Activated T-cell treated with anti-CD3 and anti-CD28 coated beads, Interleukin-2, amount 50 U/mL, for 72 hours (primary cell): ENCODE measurements at regions not wholly inside any gene's neighbourhood (a gene's known extent, or its start where the extent isn't known, plus 50 kb on each side); places are given as distances from the start of the nearest gene placed in this dataset.

ENCODE experiments used
- ATAC-seq, 2 donors: fragments of 150-1000 bp; cut with Tn5 transposase; replicated peaks in 1 of 2; 2 replicates each; pipeline ENCODE4 v1.10.0; 2021; ENCODE audit warnings: moderate library complexity in 2 of 2, mild to moderate bottlenecking in 1 of 2
- DNase-seq, 2 donors: peaks; one replicate each; pipeline ENCODE4 v3.0.0; 2021 to 2022; ENCODE audit warnings: mixed read lengths in 1 of 2
- H3K27ac Mint-ChIP-seq: one replicate; pipeline ENCODE4 v1.8.0; 2022; ENCODE audit warnings: mild to moderate bottlenecking, moderate library complexity, mixed read lengths
- H3K27me3 Mint-ChIP-seq: one replicate; pipeline ENCODE4 v1.8.0; 2022; ENCODE audit warnings: low read depth, mixed read lengths
- H3K36me3 Mint-ChIP-seq, 2 donors: one replicate each; pipeline ENCODE4 v1.8.0; 2022; ENCODE audit warnings: mixed read lengths in 2 of 2, mild to moderate bottlenecking in 1 of 2; ENCODE audit not compliant: insufficient read depth in 2 of 2
- H3K4me1 Mint-ChIP-seq: one replicate; pipeline ENCODE4 v1.8.0; 2022; ENCODE audit warnings: low read depth, mixed read lengths
- H3K4me3 Mint-ChIP-seq, 2 donors: one replicate each; pipeline ENCODE4 v1.8.0; 2022; ENCODE audit warnings: mild to moderate bottlenecking in 2 of 2, mixed read lengths in 2 of 2, moderate library complexity in 2 of 2
- H3K9me3 Mint-ChIP-seq, 2 donors: one replicate each; pipeline ENCODE4 v1.8.0; 2022; ENCODE audit warnings: mixed read lengths in 2 of 2

DNA sequence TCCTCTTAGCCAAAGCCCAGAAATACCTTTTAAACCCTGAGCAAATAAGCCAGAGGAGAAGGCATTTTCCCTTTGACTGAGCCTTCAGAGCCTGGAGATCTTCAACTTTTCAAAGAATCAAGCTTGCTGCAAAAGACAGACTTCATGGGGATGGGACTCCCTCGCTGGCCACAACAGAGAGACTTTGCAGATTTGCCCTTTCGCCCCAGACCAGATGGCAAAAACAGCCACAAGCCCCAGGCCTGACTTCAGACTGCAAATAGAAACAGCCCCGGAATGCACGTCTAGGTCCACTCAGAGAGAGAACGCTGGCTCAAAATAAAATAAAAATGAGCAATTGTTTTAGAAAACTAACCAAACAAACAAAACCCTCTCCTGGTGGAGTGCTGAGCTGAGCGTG, 114.6 kb upstream of the MED13L start:
- peaks cover 5% of the 10 kb centered on the region for H3K4me1 Mint-ChIP-seq
- DNase-seq: no peak
- H3K9me3 Mint-ChIP-seq: no peaks in the 10 kb centered on the region
- no peak overlapping the region for H3K4me3 Mint-ChIP-seq
- ATAC-seq: no peak
- H3K27me3 Mint-ChIP-seq: no peaks in the 10 kb centered on the region
- peaks cover 0 to 1% of the 10 kb centered on the region in 2 donors for H3K36me3 Mint-ChIP-seq
- no peak overlapping the region for H3K27ac Mint-ChIP-seq

DNA sequence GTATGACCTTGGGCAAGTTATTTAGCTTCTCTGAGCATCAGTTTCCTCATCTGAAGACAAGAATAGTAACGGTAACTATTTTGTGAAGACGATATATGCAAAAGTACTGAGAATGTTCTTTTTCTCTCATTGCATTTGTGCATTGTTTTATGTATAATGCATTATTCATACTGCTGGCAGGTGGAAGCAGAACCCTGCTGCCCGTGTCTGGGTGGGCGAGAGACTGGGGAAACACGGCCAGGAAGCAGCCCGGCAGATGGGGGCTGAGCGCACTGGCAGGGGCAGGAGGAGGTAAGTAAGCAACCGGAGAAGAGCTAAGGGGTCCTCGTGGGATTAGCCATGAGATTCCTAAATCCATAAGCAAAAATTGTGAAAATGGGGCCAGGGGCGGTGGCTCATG, 115.8 kb upstream of the MED13L start:
- ATAC-seq: no peak
- DNase-seq: no peak
- Mint-ChIP-seq H3K27me3 (no peaks in the 10 kb centered on the region), H3K27ac (no peak overlapping the region), H3K4me3 (no peak overlapping the region), H3K36me3 (peaks cover 0 to 1% of the 10 kb centered on the region in 2 donors), H3K9me3 (peaks cover 2 to 4% of the 10 kb centered on the region in 2 donors), H3K4me1 (peaks cover 5% of the 10 kb centered on the region)

DNA sequence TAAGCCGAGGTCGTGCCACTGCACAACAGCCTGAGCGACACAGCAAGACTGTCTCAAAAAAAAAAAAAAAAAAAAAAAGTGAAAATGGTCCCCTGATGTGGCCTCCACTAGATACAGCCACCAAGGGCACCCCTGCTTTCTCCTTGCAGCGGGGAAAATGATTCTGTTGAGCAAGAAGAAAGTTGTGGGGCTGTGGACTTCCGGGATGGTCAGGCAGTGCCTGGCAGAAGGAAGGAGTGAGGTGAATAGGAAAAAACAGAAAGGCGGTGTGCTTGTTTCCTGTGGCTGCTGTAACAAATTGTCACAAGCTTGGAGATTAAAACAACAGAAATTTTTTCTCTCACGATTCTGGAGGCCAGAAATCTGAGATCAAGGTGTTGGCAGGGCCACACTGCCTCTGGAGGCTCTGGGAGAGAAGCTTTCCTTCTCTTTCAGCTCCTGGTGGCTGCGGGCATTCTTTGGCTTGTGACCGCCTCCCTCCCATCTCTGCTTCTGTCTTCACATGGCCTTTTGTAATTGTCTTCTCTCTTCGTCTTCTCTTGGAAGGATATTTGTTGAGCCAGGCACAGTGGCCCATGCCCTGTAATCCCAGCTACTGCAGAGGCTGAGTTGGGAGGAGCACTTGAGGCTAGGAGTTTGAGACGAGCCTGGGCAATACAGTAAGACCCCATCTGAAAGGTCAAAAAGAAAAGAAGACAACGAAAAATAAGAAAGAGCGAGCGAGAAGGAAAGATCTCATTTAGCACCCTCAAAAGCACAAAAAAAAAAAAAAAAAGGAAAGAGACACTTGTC, 116.6 kb upstream of the MED13L start:
- H3K27me3 Mint-ChIP-seq: no peaks in the 10 kb centered on the region
- no peak overlapping the region for H3K4me3 Mint-ChIP-seq
- H3K27ac Mint-ChIP-seq: no peak overlapping the region
- DNase-seq: no peak
- H3K9me3 Mint-ChIP-seq: peaks cover 7 to 8% of the 10 kb centered on the region in 2 donors
- ATAC-seq: no peak
- peaks cover 5% of the 10 kb centered on the region for H3K4me1 Mint-ChIP-seq
- H3K36me3 Mint-ChIP-seq: peaks cover 4% of the 10 kb centered on the region in 2 donors

DNA sequence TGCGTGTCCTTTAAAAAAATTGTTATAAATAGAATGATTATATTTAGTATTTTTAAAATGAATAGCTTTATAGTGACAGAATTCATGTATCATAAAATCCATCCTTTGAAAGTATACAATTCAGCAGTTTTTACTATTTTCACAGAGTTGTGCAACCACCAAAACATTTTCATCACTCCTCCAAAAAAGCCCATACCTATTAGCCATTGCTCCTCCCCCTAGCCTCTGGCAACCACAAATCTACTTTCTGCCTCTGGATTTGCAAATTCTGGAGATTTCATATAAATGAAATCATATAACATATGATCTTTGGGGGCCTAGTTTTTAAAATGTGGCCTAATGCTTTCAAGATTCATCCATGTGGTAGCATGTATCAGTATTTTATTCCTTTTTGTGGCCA, 117.9 kb upstream of the MED13L start:
- ATAC-seq (no peak), DNase-seq (no peak)
- peaks cover 8 to 11% of the 10 kb centered on the region in 2 donors for H3K9me3 Mint-ChIP-seq
- peaks cover 5% of the 10 kb centered on the region for H3K4me1 Mint-ChIP-seq
- H3K4me3 Mint-ChIP-seq: no peak overlapping the region
- H3K36me3 Mint-ChIP-seq: peaks cover 4% of the 10 kb centered on the region in 2 donors
- H3K27ac Mint-ChIP-seq: no peak overlapping the region
- H3K27me3 Mint-ChIP-seq: no peaks in the 10 kb centered on the region

DNA sequence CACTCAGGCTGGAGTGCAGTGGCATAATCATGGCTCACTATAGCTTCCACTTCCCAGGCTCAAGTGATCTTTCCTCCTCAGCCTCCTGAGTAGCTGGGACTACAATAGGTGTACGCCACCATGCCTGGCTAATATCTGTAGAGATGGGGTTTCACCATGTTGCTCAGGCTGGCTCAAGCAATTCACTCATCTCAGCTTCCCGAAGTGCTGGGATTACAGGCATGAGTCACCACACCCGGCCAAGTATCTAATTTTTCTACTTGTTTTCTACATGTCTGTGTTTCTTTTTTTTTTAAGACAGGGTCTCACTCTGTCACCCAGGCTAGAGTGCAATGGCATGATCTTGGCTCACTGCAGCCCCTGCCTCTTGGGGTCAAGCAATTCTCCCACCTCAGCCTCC, 119.7 kb upstream of the MED13L start:
- ATAC-seq: no peak
- Mint-ChIP-seq H3K27me3 (no peaks in the 10 kb centered on the region), H3K36me3 (peaks cover 2 to 4% of the 10 kb centered on the region in 2 donors), H3K4me3 (no peak overlapping the region), H3K4me1 (peaks cover 5% of the 10 kb centered on the region), H3K27ac (no peak overlapping the region), H3K9me3 (peaks cover 13 to 14% of the 10 kb centered on the region in 2 donors)
- DNase-seq: no peak

DNA sequence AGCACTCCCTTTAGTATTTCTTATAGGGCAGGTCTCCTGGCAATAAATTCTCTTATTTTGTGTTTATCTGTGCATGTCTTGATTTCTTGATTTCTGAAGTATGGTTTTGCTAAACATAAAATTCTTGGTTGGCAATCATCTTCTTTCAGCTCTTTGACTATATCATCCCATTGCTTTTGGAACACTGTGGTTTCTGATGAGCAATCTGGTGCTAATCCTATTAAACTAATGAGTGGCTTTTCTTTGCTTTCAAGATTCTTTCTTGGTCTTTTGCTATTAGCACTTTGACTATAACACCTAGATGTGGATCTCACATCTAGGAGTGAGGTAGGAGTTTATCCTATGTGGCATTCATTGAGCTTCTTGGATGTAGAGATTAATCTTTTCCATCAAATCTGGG, 120.7 kb upstream of the MED13L start:
- DNase-seq (no peak), ATAC-seq (no peak)
- peaks cover 13 to 16% of the 10 kb centered on the region in 2 donors for H3K9me3 Mint-ChIP-seq
- H3K27me3 Mint-ChIP-seq: no peaks in the 10 kb centered on the region
- H3K4me1 Mint-ChIP-seq: peaks cover 3% of the 10 kb centered on the region
- no peak overlapping the region for H3K27ac Mint-ChIP-seq
- H3K4me3 Mint-ChIP-seq: no peak overlapping the region
- H3K36me3 Mint-ChIP-seq: peaks cover 2 to 4% of the 10 kb centered on the region in 2 donors

DNA sequence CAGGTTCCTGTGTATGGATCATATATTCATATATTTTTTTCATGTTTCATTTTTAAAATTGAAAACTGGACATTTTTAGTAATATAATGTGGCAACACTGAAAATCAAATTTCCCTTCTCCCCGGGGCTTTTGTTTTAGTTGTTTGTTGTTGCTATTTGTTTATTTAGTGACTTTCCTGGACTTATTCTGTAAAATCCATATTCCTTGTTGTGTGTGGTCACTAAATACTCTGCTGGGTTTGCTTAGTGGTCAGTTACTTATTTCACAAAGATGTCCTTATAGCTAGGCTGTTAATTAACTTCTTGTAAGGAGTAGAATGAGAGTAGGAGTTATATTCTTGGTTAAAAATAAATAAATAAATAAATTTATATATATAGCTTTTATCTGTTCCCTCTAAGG, 121.6 kb upstream of the MED13L start:
- Mint-ChIP-seq H3K4me3 (no peak overlapping the region), H3K27me3 (no peaks in the 10 kb centered on the region), H3K36me3 (peaks cover 2 to 4% of the 10 kb centered on the region in 2 donors), H3K4me1 (no peaks in the 10 kb centered on the region), H3K9me3 (peaks cover 13 to 16% of the 10 kb centered on the region in 2 donors), H3K27ac (no peak overlapping the region)
- DNase-seq (no peak), ATAC-seq (no peak)

DNA sequence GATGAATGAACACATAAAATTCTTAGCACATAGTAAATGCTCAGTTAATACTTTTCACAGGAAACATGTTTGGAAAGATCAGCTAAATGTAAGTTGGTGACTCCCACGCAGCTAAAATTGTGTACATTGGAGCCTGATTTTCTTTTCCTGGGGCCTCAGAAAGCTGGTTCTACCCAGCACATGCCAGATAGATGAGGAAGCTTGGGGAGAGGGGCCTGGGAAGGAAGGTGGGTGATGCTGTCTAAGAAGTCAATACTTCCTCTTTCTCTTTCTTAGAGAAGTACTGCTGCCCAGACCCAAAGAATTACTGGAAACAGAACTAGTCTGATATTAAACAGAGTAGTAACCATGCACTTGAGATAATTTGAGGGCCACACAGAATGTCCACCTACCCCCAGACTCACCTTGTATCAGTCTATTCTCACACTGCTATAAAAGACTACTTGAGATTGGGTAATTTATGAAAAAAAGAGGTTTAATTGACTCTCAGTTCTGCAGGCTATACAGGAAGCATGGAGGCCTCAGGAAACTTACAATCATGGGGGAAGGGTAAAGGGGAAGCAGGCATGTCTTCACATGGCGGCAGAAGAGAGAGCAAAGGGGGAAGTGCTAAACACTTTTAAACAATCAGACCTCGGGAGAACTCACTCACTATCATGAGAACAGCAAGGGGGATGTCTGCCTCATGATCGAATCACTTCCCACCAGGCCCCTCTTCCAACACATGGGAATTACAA, 123.3 kb upstream of the MED13L start:
- H3K4me3 Mint-ChIP-seq: no peak overlapping the region
- H3K4me1 Mint-ChIP-seq: no peaks in the 10 kb centered on the region
- ATAC-seq: no peak
- H3K27ac Mint-ChIP-seq: no peak overlapping the region
- H3K9me3 Mint-ChIP-seq: peaks cover 13 to 16% of the 10 kb centered on the region in 2 donors
- H3K27me3 Mint-ChIP-seq: no peaks in the 10 kb centered on the region
- no peak for DNase-seq
- H3K36me3 Mint-ChIP-seq: peaks cover 2 to 4% of the 10 kb centered on the region in 2 donors

DNA sequence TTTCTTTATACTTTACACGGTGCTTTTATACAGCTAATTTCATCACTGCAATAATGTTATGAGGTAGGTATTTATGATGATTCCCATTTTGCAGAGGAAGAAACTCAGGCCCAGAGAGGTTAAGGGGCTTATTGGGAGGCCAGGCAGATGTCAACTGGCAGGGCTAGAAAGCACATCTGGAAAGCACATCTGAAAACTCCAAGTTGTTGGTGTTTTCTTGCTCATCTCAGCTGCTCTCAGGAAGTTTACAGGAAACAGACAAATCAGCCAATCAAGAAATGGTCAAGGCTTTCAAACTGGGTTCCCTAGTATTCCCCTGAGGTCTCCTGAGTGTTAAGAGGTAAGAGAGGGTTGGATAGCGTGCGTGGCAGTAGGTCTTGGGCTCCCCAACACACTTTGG, 124.1 kb upstream of the MED13L start:
- H3K36me3 Mint-ChIP-seq: peaks cover 2 to 4% of the 10 kb centered on the region in 2 donors
- DNase-seq: no peak
- no peak overlapping the region for H3K27ac Mint-ChIP-seq
- H3K9me3 Mint-ChIP-seq: peaks cover 13 to 16% of the 10 kb centered on the region in 2 donors
- H3K4me3 Mint-ChIP-seq: no peak overlapping the region
- H3K27me3 Mint-ChIP-seq: no peaks in the 10 kb centered on the region
- ATAC-seq: no peak
- no peaks in the 10 kb centered on the region for H3K4me1 Mint-ChIP-seq

DNA sequence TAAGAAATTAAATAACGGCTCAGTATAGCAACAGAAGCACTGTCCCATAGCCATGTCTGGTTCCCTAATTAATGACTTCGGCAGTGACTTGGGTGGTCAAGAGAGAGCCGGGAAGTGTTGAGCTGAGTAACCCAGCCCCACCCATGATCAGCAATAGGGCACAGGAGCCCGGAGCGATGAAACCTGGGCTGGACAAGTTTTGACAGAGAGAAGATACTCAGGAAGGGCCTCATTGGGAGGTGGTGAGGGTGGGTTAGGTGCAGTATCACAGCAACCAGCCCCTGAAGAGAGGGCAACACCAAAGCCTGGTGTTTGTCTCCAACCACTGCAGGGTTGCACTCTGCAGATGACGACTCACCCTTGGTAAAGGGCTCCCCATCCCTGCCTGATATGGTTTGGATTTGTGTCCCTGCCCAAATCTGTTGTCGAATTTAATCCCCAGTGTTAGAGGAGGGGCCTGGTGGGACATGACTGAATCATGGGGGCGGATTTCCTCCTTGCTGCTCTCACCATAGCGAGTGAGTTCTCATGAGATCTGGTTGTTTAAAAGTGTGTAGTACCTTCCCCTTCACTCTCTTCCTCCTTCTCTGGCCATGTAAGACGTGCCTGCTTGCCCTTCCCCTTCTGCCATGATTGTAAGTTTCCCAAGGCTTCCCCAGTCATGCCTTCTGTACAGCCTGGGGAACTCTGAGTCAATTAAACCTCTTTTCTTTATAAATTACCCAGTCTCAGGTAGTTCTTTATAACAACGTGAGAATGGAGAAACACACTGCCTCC, 124.9 kb upstream of the MED13L start:
- Mint-ChIP-seq H3K9me3 (peaks cover 13 to 16% of the 10 kb centered on the region in 2 donors), H3K4me1 (no peaks in the 10 kb centered on the region), H3K4me3 (no peak overlapping the region), H3K27ac (no peak overlapping the region), H3K27me3 (no peaks in the 10 kb centered on the region), H3K36me3 (peaks cover 2 to 4% of the 10 kb centered on the region in 2 donors)
- ATAC-seq: no peak
- DNase-seq: no peak

DNA sequence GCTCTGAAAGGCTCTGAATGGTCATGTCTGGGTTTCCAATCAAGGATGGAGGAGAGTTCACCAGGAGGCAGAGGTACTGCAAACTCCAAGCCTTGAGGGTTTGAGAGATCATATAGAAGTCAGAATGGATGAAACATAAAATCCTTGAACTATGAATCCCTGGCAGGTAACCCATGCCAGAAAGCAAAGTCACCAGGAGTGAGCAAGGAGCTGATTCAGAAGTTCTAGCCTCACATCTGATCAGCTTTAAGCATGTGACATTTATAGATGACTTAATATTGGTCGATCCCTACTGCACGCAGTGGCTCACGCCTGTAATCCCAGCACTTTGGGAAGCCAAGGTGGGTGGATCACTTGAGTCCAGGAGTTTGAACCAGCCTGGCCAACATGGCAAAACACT, 126.1 kb upstream of the MED13L start:
- no peak overlapping the region for H3K27ac Mint-ChIP-seq
- peaks cover under 1 to 3% of the 10 kb centered on the region in 2 donors for H3K36me3 Mint-ChIP-seq
- no peak overlapping the region for H3K4me3 Mint-ChIP-seq
- ATAC-seq (no peak), DNase-seq (no peak)
- no peaks in the 10 kb centered on the region for H3K4me1 Mint-ChIP-seq
- no peaks in the 10 kb centered on the region for H3K27me3 Mint-ChIP-seq
- peaks cover 8 to 11% of the 10 kb centered on the region in 2 donors for H3K9me3 Mint-ChIP-seq

DNA sequence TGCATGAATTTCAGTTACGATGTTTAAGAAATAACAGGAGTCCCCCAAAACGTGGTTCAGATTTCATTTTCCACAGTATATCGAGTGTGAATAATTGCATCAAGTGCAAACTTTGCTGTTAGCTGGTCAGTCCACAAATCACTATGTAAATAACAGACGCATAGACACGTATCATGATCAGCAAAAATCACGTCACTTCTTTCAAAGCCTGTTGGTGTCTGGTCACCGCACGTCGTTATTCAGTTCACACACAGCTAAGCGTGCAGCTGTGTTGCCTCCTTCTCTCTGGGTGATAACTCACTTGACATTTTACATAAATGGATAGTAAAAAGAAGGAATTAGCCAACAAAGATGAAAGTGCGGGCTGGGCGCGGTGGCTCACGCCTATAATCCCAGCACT, 126.8 kb upstream of the MED13L start:
- peaks cover 5 to 8% of the 10 kb centered on the region in 2 donors for H3K9me3 Mint-ChIP-seq
- DNase-seq: no peak
- H3K4me3 Mint-ChIP-seq: no peak overlapping the region
- no peaks in the 10 kb centered on the region for H3K27me3 Mint-ChIP-seq
- no peaks in the 10 kb centered on the region for H3K4me1 Mint-ChIP-seq
- no peak overlapping the region for H3K27ac Mint-ChIP-seq
- no peak for ATAC-seq
- H3K36me3 Mint-ChIP-seq: no peaks in the 10 kb centered on the region
